Neural cell (in vitro differentiated cells): ENCODE measurements at regions not wholly inside any gene's neighbourhood (a gene's known extent, or its start where the extent isn't known, plus 50 kb on each side); places are given as distances from the start of the nearest gene placed in this dataset.

Experiments
- H2AFZ ChIP-seq: fragments of 200-600, 300-800 bp; sonication (generic), shearing (Covaris generic); 2 replicates; pipeline ENCODE4 v1.6.0; 2014; ENCODE audit warnings: low read depth, mild to moderate bottlenecking, antibody characterized with exemption, low read length, moderate library complexity
- H3F3A ChIP-seq: fragments of 200-600 bp; shearing (Covaris generic); 2 replicates; pipeline ENCODE4 v1.6.1; 2016; ENCODE audit warnings: mild to moderate bottlenecking, moderate library complexity, mixed read lengths, antibody characterized with exemption, low read length; ENCODE audit not compliant: insufficient read depth, poor library complexity, severe bottlenecking
- H3K27ac ChIP-seq: fragments of 200-600, 300-800 bp; sonication (generic), shearing (Covaris generic); 2 replicates; pipeline ENCODE4 v1.5.1; 2014; ENCODE audit warnings: mild to moderate bottlenecking, low read length, moderate library complexity
- H3K27me3 ChIP-seq: fragments of 300-800, 200-600 bp; sonication (generic), shearing (Covaris generic); 2 replicates; pipeline ENCODE4 v1.6.0; 2014; ENCODE audit warnings: mild to moderate bottlenecking, low read depth, low read length, moderate library complexity; ENCODE audit not compliant: insufficient read depth
- H3K36me3 ChIP-seq: fragments of 300-800, 200-600 bp; sonication (generic), shearing (Covaris generic); 2 replicates; pipeline ENCODE4 v1.5.1; 2014; ENCODE audit warnings: mild to moderate bottlenecking, antibody characterized with exemption, low read length, moderate library complexity; ENCODE audit not compliant: insufficient read depth
- H3K4me2 ChIP-seq: fragments of 300-800, 200-600 bp; sonication (generic), shearing (Covaris generic); 2 replicates; pipeline ENCODE4 v1.6.0; 2014; ENCODE audit warnings: mild to moderate bottlenecking, low read length
- H3K4me3 ChIP-seq: fragments of 300-800, 200-600 bp; sonication (generic), shearing (Covaris generic); 2 replicates; pipeline ENCODE4 v1.5.1; 2014; ENCODE audit warnings: mild to moderate bottlenecking, low read length, moderate library complexity
- H3K79me2 ChIP-seq: fragments of 200-600 bp; shearing (Covaris generic); replicated peaks from 2 replicates; pipeline ENCODE4 v1.6.0; 2014; ENCODE audit warnings: mild to moderate bottlenecking, low read length, moderate library complexity; ENCODE audit not compliant: insufficient read depth
- H3K9ac ChIP-seq: fragments of 300-800, 200-600 bp; sonication (generic), shearing (Covaris generic); 2 replicates; pipeline ENCODE4 v1.6.1; 2016; ENCODE audit warnings: mild to moderate bottlenecking, low read length, mixed read lengths
- H3K9me2 ChIP-seq: fragments of 200-600 bp; shearing (Covaris generic); 2 replicates; pipeline ENCODE4 v1.6.1; 2016; ENCODE audit warnings: mild to moderate bottlenecking, low read length, mixed read lengths; ENCODE audit not compliant: insufficient read depth
- H3K9me3 ChIP-seq: fragments of 200-600, 300-800 bp; sonication (generic), shearing (Covaris generic); 2 replicates; pipeline ENCODE4 v1.6.1; 2016; ENCODE audit warnings: mild to moderate bottlenecking, mixed run types, low read length, moderate library complexity, mixed read lengths
- H4K20me1 ChIP-seq: fragments of 200-600 bp; shearing (Covaris generic); 2 replicates; pipeline ENCODE4 v1.6.1; 2016; ENCODE audit warnings: mild to moderate bottlenecking, mixed run types; ENCODE audit not compliant: insufficient read depth
- CTCF ChIP-seq: fragments of 450-650 bp; IDR thresholded peaks from 2 replicates; pipeline ENCODE4 v1.5.1; 2014; ENCODE audit warnings: antibody characterized with exemption, mild to moderate bottlenecking, moderate library complexity; ENCODE audit not compliant: poor library complexity, severe bottlenecking
- EP300 ChIP-seq: fragments of 450-650 bp; conservative IDR thresholded peaks from 2 replicates; pipeline ENCODE4 v1.6.1; 2014; ENCODE audit warnings: antibody characterized with exemption, mild to moderate bottlenecking, moderate library complexity; ENCODE audit not compliant: poor library complexity, severe bottlenecking
- EZH2 ChIP-seq: fragments of 200-600, 300-800 bp; shearing (Covaris generic), sonication (generic); IDR thresholded peaks from 2 replicates; pipeline ENCODE4 v1.6.1; 2014; ENCODE audit warnings: antibody characterized with exemption, low read length, borderline replicate concordance, mild to moderate bottlenecking; ENCODE audit not compliant: insufficient read depth, poor library complexity, severe bottlenecking
- MXI1 ChIP-seq: fragments of 450-650 bp; conservative IDR thresholded peaks from 2 replicates; pipeline ENCODE4 v1.6.1; 2014; ENCODE audit warnings: antibody characterized with exemption, mild to moderate bottlenecking; ENCODE audit not compliant: poor library complexity, severe bottlenecking
- POLR2AphosphoS5 ChIP-seq: IDR thresholded peaks from 2 replicates; pipeline ENCODE4 v1.6.1; 2012
- RAD21 ChIP-seq: fragments of 450-650 bp; conservative IDR thresholded peaks from 2 replicates; pipeline ENCODE4 v1.6.1; 2014; ENCODE audit warnings: antibody characterized with exemption, mild to moderate bottlenecking, moderate library complexity
- REST ChIP-seq: IDR thresholded peaks from 2 replicates; pipeline ENCODE4 v1.6.1; 2012; ENCODE audit warnings: borderline replicate concordance
- SMC3 ChIP-seq: fragments of 450-650 bp; conservative IDR thresholded peaks from 2 replicates; pipeline ENCODE4 v1.6.1; 2014; ENCODE audit warnings: antibody characterized with exemption, mild to moderate bottlenecking, moderate library complexity; ENCODE audit not compliant: poor library complexity
- TAF1 ChIP-seq: IDR thresholded peaks from 2 replicates; pipeline ENCODE4 v1.6.1; 2012; ENCODE audit warnings: low read depth

- H3K79me2 ChIP-seq, result no peaks in the 10 kb centered on the region
- H3K4me2 ChIP-seq, result no peak overlapping the region
Observed at GRCh38 chr5:4226565-4226964, 630.9 kb downstream of the IRX1 start.

GRCh38 chr5:4228708-4229107 is 633.1 kb downstream of the IRX1 start:
- no peak overlapping the region for H3K4me3 ChIP-seq
- H3K79me2 ChIP-seq, result no peaks in the 10 kb centered on the region
- no peaks in the 10 kb centered on the region for H3F3A ChIP-seq
- H3K4me2 ChIP-seq, result no peak overlapping the region
- H4K20me1 ChIP-seq, result no peaks in the 10 kb centered on the region
- no peaks in the 10 kb centered on the region for H3K9me3 ChIP-seq
- H3K9ac ChIP-seq, result no peak overlapping the region
- H3K27ac ChIP-seq, result no peak overlapping the region
- no peaks in the 10 kb centered on the region for H3K9me2 ChIP-seq
- no peaks in the 10 kb centered on the region for H3K36me3 ChIP-seq
- H2AFZ ChIP-seq, result no peak overlapping the region
- H3K27me3 ChIP-seq, result no peaks in the 10 kb centered on the region
- no peak for TF ChIP-seq CTCF
- TF ChIP-seq TAF1, result no peak
- TF ChIP-seq MXI1, result no peak
- TF ChIP-seq SMC3, result no peak
- no peak for TF ChIP-seq RAD21
- no peak for TF ChIP-seq REST

More at GRCh38 chr5:4226565-4226964, 630.9 kb downstream of the IRX1 start:
- Histone ChIP-seq H3F3A (no peaks in the 10 kb centered on the region), H3K27ac (no peak overlapping the region), H4K20me1 (no peaks in the 10 kb centered on the region), H3K36me3 (no peaks in the 10 kb centered on the region), H2AFZ (no peak overlapping the region), H3K9me2 (no peaks in the 10 kb centered on the region), H3K9me3 (no peaks in the 10 kb centered on the region), H3K4me3 (no peak overlapping the region), H3K27me3 (no peaks in the 10 kb centered on the region), H3K9ac (no peak overlapping the region)
- no peak for TF ChIP-seq SMC3
- no peak for TF ChIP-seq REST
- no peak for TF ChIP-seq CTCF
- no peak for TF ChIP-seq TAF1
- TF ChIP-seq EP300, result no peak
- no peak for TF ChIP-seq MXI1
- no peak for TF ChIP-seq POLR2AphosphoS5
- no peak for TF ChIP-seq EZH2
- no peak for TF ChIP-seq RAD21
